ENCODE measurements at regions not wholly inside any gene's neighbourhood (a gene's known extent, or its start where the extent isn't known, plus 50 kb on each side); places are given as distances from the start of the nearest gene placed in this dataset.

DNA sequence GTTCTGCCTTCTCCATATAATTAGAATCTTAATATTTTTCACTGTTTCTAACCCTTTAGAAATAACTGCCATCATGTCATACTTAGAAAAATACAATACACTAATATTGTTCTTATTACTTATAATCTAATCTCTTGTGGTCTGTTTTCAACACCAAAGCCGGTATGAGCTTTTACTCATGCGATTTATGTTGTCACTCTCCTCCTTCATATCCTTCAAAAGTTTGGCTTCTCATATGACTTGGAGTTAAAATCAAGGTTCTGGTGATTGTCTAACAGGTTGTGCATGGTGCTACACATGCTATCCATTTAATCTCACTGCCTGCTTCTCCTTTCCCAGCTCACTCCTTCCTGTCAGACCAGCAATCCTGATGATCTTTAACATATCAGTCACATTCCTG, 1392.9 kb downstream of the ARAP2 start:
- TF ChIP-seq, protein P1, sequence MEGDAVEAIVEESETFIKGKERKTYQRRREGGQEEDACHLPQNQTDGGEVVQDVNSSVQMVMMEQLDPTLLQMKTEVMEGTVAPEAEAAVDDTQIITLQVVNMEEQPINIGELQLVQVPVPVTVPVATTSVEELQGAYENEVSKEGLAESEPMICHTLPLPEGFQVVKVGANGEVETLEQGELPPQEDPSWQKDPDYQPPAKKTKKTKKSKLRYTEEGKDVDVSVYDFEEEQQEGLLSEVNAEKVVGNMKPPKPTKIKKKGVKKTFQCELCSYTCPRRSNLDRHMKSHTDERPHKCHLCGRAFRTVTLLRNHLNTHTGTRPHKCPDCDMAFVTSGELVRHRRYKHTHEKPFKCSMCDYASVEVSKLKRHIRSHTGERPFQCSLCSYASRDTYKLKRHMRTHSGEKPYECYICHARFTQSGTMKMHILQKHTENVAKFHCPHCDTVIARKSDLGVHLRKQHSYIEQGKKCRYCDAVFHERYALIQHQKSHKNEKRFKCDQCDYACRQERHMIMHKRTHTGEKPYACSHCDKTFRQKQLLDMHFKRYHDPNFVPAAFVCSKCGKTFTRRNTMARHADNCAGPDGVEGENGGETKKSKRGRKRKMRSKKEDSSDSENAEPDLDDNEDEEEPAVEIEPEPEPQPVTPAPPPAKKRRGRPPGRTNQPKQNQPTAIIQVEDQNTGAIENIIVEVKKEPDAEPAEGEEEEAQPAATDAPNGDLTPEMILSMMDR (conservative IDR thresholded peaks at IDR 0.05; ENCODE audit: low read length), result no peak
- TF ChIP-seq EZH2phosphoT487 (IDR thresholded peaks at IDR 0.05; ENCODE audit: borderline replicate concordance), result no peak

Measured in Loucy (cell line).